Kidney (tissue), 13 donors: ENCODE measurements at regions not wholly inside any gene's neighbourhood (a gene's known extent, or its start where the extent isn't known, plus 50 kb on each side); places are given as distances from the start of the nearest gene placed in this dataset.

Experiments
- DNase-seq, 5 donors: peaks; one replicate each; pipeline ENCODE4 v3.0.0-alpha.2; 2013 to 2020
- FAIRE-seq: peaks from 2 replicates; lab custom pipeline; 2012; peaks lifted over from hg19 to GRCh38; lab: Jason Lieb, UNC
- H3K27ac ChIP-seq, 2 donors: one replicate each; pipeline ENCODE4 v1.7.0; 2013; ENCODE audit warnings: low read depth in 2 of 2, low read length in 2 of 2, inconsistent platforms in 1 of 2
- H3K27me3 ChIP-seq: one replicate; pipeline ENCODE4 v1.7.1; 2013; ENCODE audit warnings: low read length, inconsistent platforms; ENCODE audit not compliant: control insufficient read depth, insufficient read depth
- H3K36me3 ChIP-seq, 3 donors: one replicate each; pipeline versions ENCODE4 v1.7.0 to v1.7.1; 2013; ENCODE audit warnings: low read length in 3 of 3, control low read depth in 1 of 3, inconsistent platforms in 1 of 3; ENCODE audit not compliant: insufficient read depth in 3 of 3, control insufficient read depth in 2 of 3
- H3K4me1 ChIP-seq, 3 donors: one replicate each; pipeline versions ENCODE4 v1.7.0 to v1.7.1; 2013; ENCODE audit warnings: low read length in 3 of 3, inconsistent platforms in 1 of 3, low read depth in 1 of 3; ENCODE audit not compliant: control insufficient read depth in 2 of 3, insufficient read depth in 2 of 3
- H3K4me3 ChIP-seq, 3 donors: one replicate each; pipeline versions ENCODE4 v1.7.0 to v1.8.1; 2013; ENCODE audit warnings: low read length in 3 of 3, control low read depth in 1 of 3, inconsistent platforms in 1 of 3
- H3K9ac ChIP-seq, 3 donors: one replicate each; pipeline versions ENCODE4 v1.7.0 to v1.7.1; 2013; ENCODE audit warnings: low read length in 3 of 3, control low read depth in 1 of 3, inconsistent platforms in 1 of 3
- H3K9me3 ChIP-seq, 3 donors: one replicate each; pipeline versions ENCODE4 v1.7.0 to v1.7.1; 2013; ENCODE audit warnings: low read length in 3 of 3, control low read depth in 1 of 3, inconsistent platforms in 1 of 3; ENCODE audit not compliant: control insufficient read depth in 2 of 3, insufficient read depth in 1 of 3
- intact Hi-C: fragments of 100-400 bp; cut with DNase I; formaldehyde crosslinking; loops from one replicate; pipeline ENCODE4 v1.11.1; 2022
- TF ChIP-seq, protein P1 (sequence below): IDR thresholded peaks from 3 replicates; pipeline ENCODE4 v1.5.1; 2012; ENCODE audit warnings: mild to moderate bottlenecking, moderate library complexity, borderline replicate concordance; ENCODE audit not compliant: insufficient read depth; ENCODE audit errors: extremely low read depth
- donor health status: control.
- donor health status: control.
- donor health status: control.
- donor health status: control.
- donor health status: control.
- donor health status: DM: yes; HTN: yes; CAD: no.
- donor health status: Normal renal cell carcinoma (clear cell type).

DNA sequence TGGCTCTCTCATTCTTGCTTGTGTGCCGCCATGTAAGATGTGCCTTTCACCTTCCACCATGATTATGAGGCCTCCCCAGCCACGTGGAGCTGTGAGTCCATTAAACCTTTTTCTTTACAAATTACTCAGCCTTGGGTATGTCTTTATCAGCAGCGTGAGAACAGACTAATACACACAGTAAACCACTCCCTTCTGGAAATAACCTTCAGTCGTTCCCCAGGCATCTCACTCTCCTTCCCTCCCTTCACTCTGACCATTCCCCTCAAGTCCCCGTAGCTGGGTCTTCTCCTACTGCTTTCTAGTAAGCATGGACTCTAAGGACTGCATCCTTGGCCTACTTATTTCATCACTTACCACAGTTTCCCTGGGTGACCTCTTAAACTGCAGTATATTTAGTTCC lies 493.9 kb downstream of the CCDC171 start:
- no peak for DNase-seq
- H3K9me3 ChIP-seq = no peaks in the 10 kb centered on the region
- TF ChIP-seq, protein P1, sequence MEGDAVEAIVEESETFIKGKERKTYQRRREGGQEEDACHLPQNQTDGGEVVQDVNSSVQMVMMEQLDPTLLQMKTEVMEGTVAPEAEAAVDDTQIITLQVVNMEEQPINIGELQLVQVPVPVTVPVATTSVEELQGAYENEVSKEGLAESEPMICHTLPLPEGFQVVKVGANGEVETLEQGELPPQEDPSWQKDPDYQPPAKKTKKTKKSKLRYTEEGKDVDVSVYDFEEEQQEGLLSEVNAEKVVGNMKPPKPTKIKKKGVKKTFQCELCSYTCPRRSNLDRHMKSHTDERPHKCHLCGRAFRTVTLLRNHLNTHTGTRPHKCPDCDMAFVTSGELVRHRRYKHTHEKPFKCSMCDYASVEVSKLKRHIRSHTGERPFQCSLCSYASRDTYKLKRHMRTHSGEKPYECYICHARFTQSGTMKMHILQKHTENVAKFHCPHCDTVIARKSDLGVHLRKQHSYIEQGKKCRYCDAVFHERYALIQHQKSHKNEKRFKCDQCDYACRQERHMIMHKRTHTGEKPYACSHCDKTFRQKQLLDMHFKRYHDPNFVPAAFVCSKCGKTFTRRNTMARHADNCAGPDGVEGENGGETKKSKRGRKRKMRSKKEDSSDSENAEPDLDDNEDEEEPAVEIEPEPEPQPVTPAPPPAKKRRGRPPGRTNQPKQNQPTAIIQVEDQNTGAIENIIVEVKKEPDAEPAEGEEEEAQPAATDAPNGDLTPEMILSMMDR = no peak
- no peaks in the 10 kb centered on the region for H3K27me3 ChIP-seq
- intact Hi-C loops = no loop called here
- peaks cover 0 to 4% (median 0%) of the 10 kb centered on the region in 3 donors for H3K4me1 ChIP-seq
- no peak overlapping the region for H3K27ac ChIP-seq
- H3K4me3 ChIP-seq = no peak overlapping the region
- no peak overlapping the region for H3K9ac ChIP-seq
- no peaks in the 10 kb centered on the region for H3K36me3 ChIP-seq
- no peak for FAIRE-seq

- Histone ChIP-seq H3K27me3 (no peaks in the 10 kb centered on the region), H3K27ac (no peak overlapping the region), H3K4me1 (peaks cover 0 to 4% (median 0%) of the 10 kb centered on the region in 3 donors), H3K9me3 (no peaks in the 10 kb centered on the region), H3K4me3 (no peak overlapping the region), H3K36me3 (no peaks in the 10 kb centered on the region), H3K9ac (no peak overlapping the region)
- DNase-seq = no peak
- FAIRE-seq = no peak
- TF ChIP-seq, protein P1 = no peak
- intact Hi-C loops = no loop called here
Measured at GRCh38 chr9:16048129-16048528, 495.3 kb downstream of the CCDC171 start.

DNA sequence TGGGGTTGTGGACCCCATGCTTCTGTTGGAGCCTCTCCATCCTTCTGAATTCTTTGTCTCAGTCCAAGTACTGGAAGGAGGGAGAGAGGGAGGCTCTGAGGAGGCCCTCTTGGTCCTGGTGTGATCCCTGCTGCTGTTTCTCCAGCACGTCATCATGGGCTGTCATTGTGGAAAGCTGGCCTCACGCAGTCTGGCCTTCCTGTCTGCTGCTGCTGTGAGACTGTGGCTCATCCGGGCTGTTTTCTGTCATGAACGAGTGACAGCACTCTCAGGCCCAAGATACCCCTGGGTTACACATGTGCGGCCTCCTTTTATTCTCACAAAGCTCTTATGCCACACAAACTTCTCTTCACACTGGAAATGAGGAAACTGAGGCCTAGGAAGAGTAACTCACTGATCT lies 499.3 kb downstream of the CCDC171 start:
- DNase-seq = no peak
- Histone ChIP-seq H3K27me3 (no peaks in the 10 kb centered on the region), H3K4me1 (no peaks in the 10 kb centered on the region), H3K36me3 (no peaks in the 10 kb centered on the region), H3K9ac (no peak overlapping the region), H3K27ac (no peak overlapping the region), H3K4me3 (no peak overlapping the region), H3K9me3 (no peaks in the 10 kb centered on the region)
- intact Hi-C loops = no loop called here
- FAIRE-seq = no peak
- TF ChIP-seq, protein P1 = no peak
